22Rv1 (cell line): ENCODE measurements at regions not wholly inside any gene's neighbourhood (a gene's known extent, or its start where the extent isn't known, plus 50 kb on each side); places are given as distances from the start of the nearest gene placed in this dataset.

Experiments used
- ZFX ChIP-seq: fragments of 450-650 bp; IDR thresholded peaks from 2 replicates; pipeline ENCODE4 v1.6.1; 2017; ENCODE audit warnings: antibody characterized with exemption, borderline replicate concordance
- TF ChIP-seq, protein P1 (sequence below): fragments of 450-650 bp; IDR thresholded peaks from 2 replicates; pipeline ENCODE4 v1.5.1; 2017; ENCODE audit warnings: mild to moderate bottlenecking

DNA sequence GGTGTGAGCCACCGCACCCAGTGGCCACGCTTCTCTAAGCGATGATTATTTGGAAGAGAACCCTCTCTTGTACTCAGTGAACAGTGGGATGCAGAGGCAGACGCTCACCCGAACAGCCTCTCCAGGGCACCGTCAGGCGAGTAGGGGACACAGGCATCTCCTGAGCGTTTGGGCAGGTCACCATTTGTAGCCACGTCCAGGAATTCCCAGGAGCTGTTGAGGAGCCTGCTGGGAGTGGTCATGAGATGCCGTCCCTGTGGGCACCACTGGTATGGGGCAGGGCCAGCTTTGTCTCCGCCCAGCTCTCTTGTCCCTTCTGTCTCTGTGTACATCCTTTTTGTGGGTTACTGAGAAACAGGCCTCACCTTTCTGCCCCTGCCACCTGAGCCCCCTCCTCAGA is 81.3 kb upstream of the ZNF469 start:
- TF ChIP-seq, protein P1, sequence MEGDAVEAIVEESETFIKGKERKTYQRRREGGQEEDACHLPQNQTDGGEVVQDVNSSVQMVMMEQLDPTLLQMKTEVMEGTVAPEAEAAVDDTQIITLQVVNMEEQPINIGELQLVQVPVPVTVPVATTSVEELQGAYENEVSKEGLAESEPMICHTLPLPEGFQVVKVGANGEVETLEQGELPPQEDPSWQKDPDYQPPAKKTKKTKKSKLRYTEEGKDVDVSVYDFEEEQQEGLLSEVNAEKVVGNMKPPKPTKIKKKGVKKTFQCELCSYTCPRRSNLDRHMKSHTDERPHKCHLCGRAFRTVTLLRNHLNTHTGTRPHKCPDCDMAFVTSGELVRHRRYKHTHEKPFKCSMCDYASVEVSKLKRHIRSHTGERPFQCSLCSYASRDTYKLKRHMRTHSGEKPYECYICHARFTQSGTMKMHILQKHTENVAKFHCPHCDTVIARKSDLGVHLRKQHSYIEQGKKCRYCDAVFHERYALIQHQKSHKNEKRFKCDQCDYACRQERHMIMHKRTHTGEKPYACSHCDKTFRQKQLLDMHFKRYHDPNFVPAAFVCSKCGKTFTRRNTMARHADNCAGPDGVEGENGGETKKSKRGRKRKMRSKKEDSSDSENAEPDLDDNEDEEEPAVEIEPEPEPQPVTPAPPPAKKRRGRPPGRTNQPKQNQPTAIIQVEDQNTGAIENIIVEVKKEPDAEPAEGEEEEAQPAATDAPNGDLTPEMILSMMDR: no peak
- no peak for TF ChIP-seq ZFX
